Cardiac muscle cell (in vitro differentiated cells and primary cell): ENCODE measurements at regions not wholly inside any gene's neighbourhood (a gene's known extent, or its start where the extent isn't known, plus 50 kb on each side); places are given as distances from the start of the nearest gene placed in this dataset.
A peak's percentile ranks its signal among the peaks of the same experiment; 100 is the strongest.

Experiments used
- DNase-seq, 2 donors: peaks; one replicate each; pipeline versions ENCODE4 v3.0.0 to v3.0.0-alpha.2; 2010 to 2017; ENCODE audit warnings: low read depth in 1 of 2, low spot score in 1 of 2
- H3K27ac ChIP-seq: fragments of 200-600 bp; sonication (generic); 2 replicates; pipeline ENCODE4 v1.5.1; 2016
- H3K27me3 ChIP-seq: fragments of 200-600 bp; sonication (generic); 2 replicates; pipeline ENCODE4 v1.6.0; 2016; ENCODE audit warnings: control low read depth
- H3K36me3 ChIP-seq: fragments of 200-600 bp; sonication (generic); 2 replicates; pipeline ENCODE4 v1.5.1; 2016; ENCODE audit warnings: control low read depth
- H3K4me1 ChIP-seq: fragments of 200-600 bp; sonication (generic); 2 replicates; pipeline ENCODE4 v1.8.1; 2017; ENCODE audit warnings: low read depth, mild to moderate bottlenecking, mixed run types
- H3K4me3 ChIP-seq: fragments of 200-600 bp; sonication (generic); 2 replicates; pipeline ENCODE4 v1.5.1; 2016; ENCODE audit warnings: mild to moderate bottlenecking
- H3K9me3 ChIP-seq: fragments of 200-600 bp; sonication (generic); 2 replicates; pipeline ENCODE4 v1.5.1; 2017; ENCODE audit warnings: low read depth, mild to moderate bottlenecking, control low read depth
- TF ChIP-seq, protein P1 (sequence below): IDR thresholded peaks from 2 replicates; pipeline ENCODE4 v1.5.1; 2012; ENCODE audit warnings: low read depth, mild to moderate bottlenecking, low read length

DNA sequence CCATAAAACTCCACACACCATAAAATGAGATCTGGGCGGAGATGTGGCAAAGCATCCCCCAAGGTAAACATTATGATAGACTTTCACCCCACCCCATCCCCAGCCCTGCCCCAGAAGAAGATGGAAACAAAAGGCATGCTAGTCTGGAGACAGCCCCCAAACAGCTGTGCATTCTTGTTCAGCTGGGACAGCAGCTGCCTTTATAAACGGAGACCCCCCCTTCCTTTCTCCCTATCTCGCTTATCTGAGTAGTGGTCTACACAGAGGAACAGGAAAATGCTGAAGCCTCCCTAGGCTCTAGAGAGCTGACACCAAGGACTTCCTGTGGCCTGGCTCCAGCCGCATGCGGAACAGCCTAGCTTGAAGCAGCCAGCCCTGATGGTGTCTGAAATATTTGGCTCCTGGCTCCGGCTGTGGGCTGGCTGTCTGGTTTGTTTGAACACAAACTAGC is 190.3 kb upstream of the ANKFN1 start:
- Histone ChIP-seq H3K4me3 (no peak overlapping the region), H3K27ac (no peak overlapping the region), H3K36me3 (no peaks in the 10 kb centered on the region), H3K9me3 (no peaks in the 10 kb centered on the region), H3K4me1 (no peaks in the 10 kb centered on the region), H3K27me3 (peaks cover 3% of the 10 kb centered on the region)
- TF ChIP-seq, protein P1, sequence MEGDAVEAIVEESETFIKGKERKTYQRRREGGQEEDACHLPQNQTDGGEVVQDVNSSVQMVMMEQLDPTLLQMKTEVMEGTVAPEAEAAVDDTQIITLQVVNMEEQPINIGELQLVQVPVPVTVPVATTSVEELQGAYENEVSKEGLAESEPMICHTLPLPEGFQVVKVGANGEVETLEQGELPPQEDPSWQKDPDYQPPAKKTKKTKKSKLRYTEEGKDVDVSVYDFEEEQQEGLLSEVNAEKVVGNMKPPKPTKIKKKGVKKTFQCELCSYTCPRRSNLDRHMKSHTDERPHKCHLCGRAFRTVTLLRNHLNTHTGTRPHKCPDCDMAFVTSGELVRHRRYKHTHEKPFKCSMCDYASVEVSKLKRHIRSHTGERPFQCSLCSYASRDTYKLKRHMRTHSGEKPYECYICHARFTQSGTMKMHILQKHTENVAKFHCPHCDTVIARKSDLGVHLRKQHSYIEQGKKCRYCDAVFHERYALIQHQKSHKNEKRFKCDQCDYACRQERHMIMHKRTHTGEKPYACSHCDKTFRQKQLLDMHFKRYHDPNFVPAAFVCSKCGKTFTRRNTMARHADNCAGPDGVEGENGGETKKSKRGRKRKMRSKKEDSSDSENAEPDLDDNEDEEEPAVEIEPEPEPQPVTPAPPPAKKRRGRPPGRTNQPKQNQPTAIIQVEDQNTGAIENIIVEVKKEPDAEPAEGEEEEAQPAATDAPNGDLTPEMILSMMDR = no peak
- DNase-seq = peak in 1 of 2 donors; percentile 5

DNA sequence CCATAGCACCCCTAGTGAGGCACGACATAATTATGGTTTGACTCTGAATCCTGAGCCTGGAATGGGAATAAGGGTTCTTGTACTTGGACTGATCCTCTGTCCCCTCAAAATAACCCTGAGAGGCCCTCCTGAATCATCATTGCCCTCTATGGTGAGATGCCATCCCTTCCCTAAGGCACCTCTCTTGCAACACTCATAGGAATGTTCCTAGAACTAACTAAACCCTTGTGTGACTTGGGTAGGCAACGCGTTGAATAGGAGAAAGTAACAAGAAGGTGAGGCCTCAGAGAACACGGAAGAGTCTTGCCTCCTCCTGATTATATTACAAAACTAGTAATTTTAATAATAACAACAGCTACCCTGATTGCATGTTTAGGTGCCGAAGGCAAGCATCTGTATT is 189.1 kb upstream of the ANKFN1 start:
- TF ChIP-seq, protein P1 = no peak
- H3K4me1 ChIP-seq = no peaks in the 10 kb centered on the region
- H3K4me3 ChIP-seq = no peak overlapping the region
- DNase-seq = no peak
- peaks cover 3% of the 10 kb centered on the region for H3K27me3 ChIP-seq
- H3K9me3 ChIP-seq = no peaks in the 10 kb centered on the region
- no peaks in the 10 kb centered on the region for H3K36me3 ChIP-seq
- no peak overlapping the region for H3K27ac ChIP-seq

DNA sequence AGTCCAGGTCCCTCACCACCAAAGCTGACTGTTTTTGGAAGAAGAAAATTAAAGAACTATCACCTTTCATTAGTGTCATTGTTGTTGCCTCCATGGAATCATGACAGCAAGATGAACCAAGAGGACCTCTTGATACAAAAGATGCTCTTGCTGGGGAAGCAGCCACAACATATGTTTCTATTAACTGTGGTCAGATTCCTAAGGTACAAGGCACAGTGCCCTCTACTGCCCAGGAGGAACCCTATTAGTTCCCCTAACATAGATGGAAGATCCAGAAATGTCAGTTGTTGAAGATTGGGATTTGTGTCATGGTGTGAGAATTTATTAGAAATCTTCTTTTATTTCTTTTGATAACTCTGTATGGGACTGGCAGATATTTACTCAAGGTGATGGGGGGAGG is 188.2 kb upstream of the ANKFN1 start:
- no peak overlapping the region for H3K27ac ChIP-seq
- H3K9me3 ChIP-seq = no peaks in the 10 kb centered on the region
- H3K4me1 ChIP-seq = no peaks in the 10 kb centered on the region
- DNase-seq = no peak
- H3K36me3 ChIP-seq = no peaks in the 10 kb centered on the region
- TF ChIP-seq, protein P1 = no peak
- no peaks in the 10 kb centered on the region for H3K27me3 ChIP-seq
- no peak overlapping the region for H3K4me3 ChIP-seq

DNA sequence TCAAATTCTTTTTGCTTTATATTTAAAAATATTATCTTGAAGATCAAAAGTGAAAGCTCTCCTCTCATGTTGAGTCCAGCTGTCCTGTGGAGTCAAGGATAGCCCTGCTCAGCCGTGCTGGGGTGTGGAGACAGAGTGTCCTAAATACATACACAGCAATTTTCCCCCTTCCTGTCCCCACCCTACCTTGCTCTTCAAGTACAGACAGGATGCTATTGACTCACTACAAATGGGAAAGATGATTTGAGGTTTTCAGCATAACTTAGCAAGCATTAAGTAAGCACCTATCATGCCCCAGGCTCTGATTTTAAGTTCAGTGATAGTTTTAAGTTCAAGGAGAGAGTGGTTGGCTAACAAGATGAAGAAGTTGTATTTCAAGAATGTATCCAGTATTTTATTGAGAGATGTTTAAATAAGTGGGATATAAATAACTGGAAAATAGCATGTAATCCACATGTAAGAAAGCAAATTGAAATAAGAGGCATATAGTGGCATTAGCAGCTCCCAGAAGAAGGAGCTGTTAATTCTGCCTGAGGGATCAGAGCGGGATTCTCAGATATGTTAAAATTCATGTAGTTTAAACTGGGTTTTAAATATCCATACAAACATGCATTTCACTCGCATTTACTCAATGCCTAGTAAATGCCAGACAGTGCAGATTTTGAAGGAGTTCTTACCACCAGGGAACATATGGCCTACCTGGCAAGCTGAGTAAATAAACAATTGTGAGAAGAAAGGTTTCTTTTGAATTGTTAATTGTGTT is 183.5 kb upstream of the ANKFN1 start:
- H3K4me1 ChIP-seq = no peaks in the 10 kb centered on the region
- no peaks in the 10 kb centered on the region for H3K27me3 ChIP-seq
- no peaks in the 10 kb centered on the region for H3K9me3 ChIP-seq
- H3K4me3 ChIP-seq = no peak overlapping the region
- TF ChIP-seq, protein P1 = no peak
- H3K36me3 ChIP-seq = no peaks in the 10 kb centered on the region
- no peak for DNase-seq
- H3K27ac ChIP-seq = no peak overlapping the region

DNA sequence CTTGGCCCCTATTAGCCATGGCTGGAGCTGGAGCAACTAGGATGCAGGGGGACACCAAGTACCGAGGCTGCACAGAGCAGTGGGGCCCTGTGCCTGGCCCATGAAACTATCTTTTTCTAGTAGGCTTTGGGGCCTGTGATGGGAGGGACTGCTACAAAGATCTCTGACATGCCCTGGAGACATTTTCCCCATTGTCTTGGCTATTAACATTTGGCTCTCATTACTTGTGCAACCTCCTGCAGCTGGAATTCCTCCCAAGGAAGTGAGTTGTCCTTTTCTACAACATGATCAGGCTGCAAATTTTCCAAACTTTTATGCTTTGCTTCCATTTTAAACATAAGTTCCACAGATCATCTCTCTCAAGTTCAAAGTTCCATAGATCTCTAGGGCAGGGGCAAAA is 174.7 kb upstream of the ANKFN1 start:
- H3K36me3 ChIP-seq = no peaks in the 10 kb centered on the region
- H3K4me1 ChIP-seq = no peaks in the 10 kb centered on the region
- H3K4me3 ChIP-seq = no peak overlapping the region
- TF ChIP-seq, protein P1 = no peak
- no peak for DNase-seq
- H3K27ac ChIP-seq = no peak overlapping the region
- no peaks in the 10 kb centered on the region for H3K9me3 ChIP-seq
- no peaks in the 10 kb centered on the region for H3K27me3 ChIP-seq
